GM23248 (cell line): ENCODE measurements at regions not wholly inside any gene's neighbourhood (a gene's known extent, or its start where the extent isn't known, plus 50 kb on each side); places are given as distances from the start of the nearest gene placed in this dataset.

Experiments used
- DNase-seq: peaks from one replicate; pipeline ENCODE4 v3.0.0-alpha.2; 2015
- H2AFZ ChIP-seq: fragments of 200-600 bp; sonication (generic); 2 replicates; pipeline ENCODE4 v1.6.1; 2016; ENCODE audit warnings: antibody characterized with exemption
- H3F3A ChIP-seq: fragments of 200-600 bp; sonication (generic); 2 replicates; pipeline ENCODE4 v1.6.1; 2016; ENCODE audit warnings: mild to moderate bottlenecking, antibody characterized with exemption, mixed run types; ENCODE audit not compliant: insufficient read depth
- H3K27ac ChIP-seq: fragments of 200-600 bp; sonication (generic); 2 replicates; pipeline ENCODE4 v1.5.1; 2016; ENCODE audit warnings: mild to moderate bottlenecking
- H3K27me3 ChIP-seq: fragments of 200-600 bp; sonication (generic); replicated peaks from 2 replicates; pipeline ENCODE4 v1.6.1; 2016; ENCODE audit warnings: mild to moderate bottlenecking; ENCODE audit not compliant: insufficient read depth
- H3K36me3 ChIP-seq: fragments of 200-600 bp; sonication (generic); 2 replicates; pipeline ENCODE4 v1.6.1; 2016; ENCODE audit warnings: low read depth, mild to moderate bottlenecking
- H3K4me1 ChIP-seq: fragments of 200-600 bp; sonication (generic); 2 replicates; pipeline ENCODE4 v1.6.1; 2016; ENCODE audit warnings: mild to moderate bottlenecking; ENCODE audit not compliant: insufficient read depth
- H3K4me2 ChIP-seq: fragments of 200-600 bp; sonication (generic); one replicate; pipeline ENCODE4 v1.6.1; 2016; ENCODE audit warnings: mild to moderate bottlenecking; ENCODE audit not compliant: unreplicated experiment
- H3K4me3 ChIP-seq: fragments of 200-600 bp; sonication (generic); 2 replicates; pipeline ENCODE4 v1.5.1; 2016; ENCODE audit warnings: mild to moderate bottlenecking
- H3K79me2 ChIP-seq: fragments of 200-600 bp; sonication (generic); 2 replicates; pipeline ENCODE4 v1.6.1; 2016; ENCODE audit warnings: mild to moderate bottlenecking; ENCODE audit not compliant: insufficient read depth
- H3K9ac ChIP-seq: fragments of 200-600 bp; sonication (generic); 2 replicates; pipeline ENCODE4 v1.6.1; 2016; ENCODE audit warnings: mild to moderate bottlenecking
- H3K9me2 ChIP-seq: fragments of 200-600 bp; sonication (generic); 2 replicates; pipeline ENCODE4 v1.6.1; 2016; ENCODE audit warnings: mixed run types, mild to moderate bottlenecking, moderate library complexity; ENCODE audit not compliant: insufficient read depth
- H3K9me3 ChIP-seq: fragments of 200-600 bp; sonication (generic); one replicate; pipeline ENCODE4 v1.6.1; 2017; ENCODE audit warnings: low read depth
- H4K20me1 ChIP-seq: fragments of 200-600 bp; sonication (generic); 2 replicates; pipeline ENCODE4 v1.6.0; 2016; ENCODE audit not compliant: insufficient read depth
- EZH2 ChIP-seq: fragments of 200-600 bp; sonication (generic); IDR thresholded peaks from 2 replicates; pipeline ENCODE4 v1.6.1; 2018; ENCODE audit warnings: antibody characterized with exemption, mild to moderate bottlenecking; ENCODE audit not compliant: insufficient read depth, poor library complexity, severe bottlenecking
- EZH2phosphoT487 ChIP-seq: fragments of 200-600 bp; sonication (generic); IDR thresholded peaks from 2 replicates; pipeline ENCODE4 v1.6.1; 2018; ENCODE audit warnings: antibody characterized with exemption, moderate library complexity, mild to moderate bottlenecking, low read depth; ENCODE audit not compliant: insufficient read depth
- WGBS, 2 experiments: methylation state at CpG; one replicate each; pipeline ENCODE4 v1.1.6; 2015 to 2017; ENCODE audit warnings: low lambda C conversion rate in 2 of 2, low coverage in 1 of 2; ENCODE audit errors: missing lambda C conversion rate in 2 of 2; 5-methylcytosine and 5-hydroxymethylcytosine counted together
- in situ Hi-C: fragments of 300-500 bp; cut with MboI; formaldehyde crosslinking; loops from 2 replicates; pipeline ENCODE4 v1.15.0; 2020

GRCh38 chr11:95345651-95346050 is 114.6 kb upstream of the SESN3 start:
- H3K9me2 ChIP-seq, result no peaks in the 10 kb centered on the region
- H2AFZ ChIP-seq, result no peak overlapping the region
- no peak overlapping the region for H3K4me3 ChIP-seq
- TF ChIP-seq EZH2 (no peak), EZH2phosphoT487 (no peak)
- H4K20me1 ChIP-seq, result no peaks in the 10 kb centered on the region
- H3K4me2 ChIP-seq, result no peak overlapping the region
- no peak overlapping the region for H3K27ac ChIP-seq
- H3K9me3 ChIP-seq, result no peaks in the 10 kb centered on the region
- H3K36me3 ChIP-seq, result no peaks in the 10 kb centered on the region
- H3K4me1 ChIP-seq, result no peaks in the 10 kb centered on the region
- H3K9ac ChIP-seq, result no peak overlapping the region
- in situ Hi-C loops, result loop anchor here (10.0 kb wide), 1 partner anchor 59 kb away; no protein-coding TSS in a partner anchor
- no peaks in the 10 kb centered on the region for H3F3A ChIP-seq
- no peaks in the 10 kb centered on the region for H3K79me2 ChIP-seq
- no peaks in the 10 kb centered on the region for H3K27me3 ChIP-seq
- DNase-seq, result no peak

DNA sequence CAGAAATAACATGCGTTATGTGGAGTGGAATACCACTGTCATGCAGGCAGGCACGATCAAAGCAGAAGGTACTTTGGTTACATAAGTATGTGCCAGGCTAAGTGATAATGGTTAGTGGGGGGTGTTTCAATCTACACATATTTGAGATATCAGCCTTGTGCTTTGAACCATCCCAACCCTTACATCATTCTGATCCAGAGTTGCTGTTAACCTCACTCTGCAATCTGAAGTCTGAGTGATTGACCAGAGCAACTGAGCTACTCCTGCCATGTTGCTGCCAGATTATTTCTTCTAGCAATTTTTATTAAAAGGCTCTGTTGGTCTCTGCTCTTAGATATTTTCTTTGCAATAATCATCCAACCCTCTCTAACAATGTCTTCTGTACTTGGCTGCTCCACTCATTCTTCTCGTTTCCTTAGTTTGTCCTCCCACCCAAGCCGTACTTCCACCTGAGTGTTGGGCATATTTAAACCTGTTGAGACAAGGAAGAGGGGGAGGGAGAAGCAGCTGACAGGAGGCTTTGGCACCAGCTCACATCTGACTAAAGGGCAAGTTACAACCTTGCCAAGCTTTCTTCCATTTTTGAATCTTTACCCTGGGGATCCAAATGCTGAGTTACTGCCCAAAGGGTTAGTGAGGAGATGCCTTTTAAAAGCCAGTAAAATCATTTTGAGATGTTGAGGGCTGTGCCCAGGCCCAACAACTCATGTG is 114.1 kb upstream of the SESN3 start:
- no peak for DNase-seq
- no peaks in the 10 kb centered on the region for H3K9me3 ChIP-seq
- H3K79me2 ChIP-seq, result no peaks in the 10 kb centered on the region
- 78 to 81% methylated on average over 4 of the region's 4 CpGs for WGBS, 2 experiments
- no peak overlapping the region for H3K9ac ChIP-seq
- H3K36me3 ChIP-seq, result no peaks in the 10 kb centered on the region
- H2AFZ ChIP-seq, result no peak overlapping the region
- no peaks in the 10 kb centered on the region for H4K20me1 ChIP-seq
- no peak for TF ChIP-seq EZH2phosphoT487
- H3K27me3 ChIP-seq, result no peaks in the 10 kb centered on the region
- in situ Hi-C loops, result loop anchor here (10.0 kb wide), 1 partner anchor 60 kb away; no protein-coding TSS in a partner anchor
- H3K4me2 ChIP-seq, result no peak overlapping the region
- H3K4me3 ChIP-seq, result no peak overlapping the region
- no peaks in the 10 kb centered on the region for H3F3A ChIP-seq
- no peaks in the 10 kb centered on the region for H3K9me2 ChIP-seq
- H3K4me1 ChIP-seq, result no peaks in the 10 kb centered on the region
- no peak overlapping the region for H3K27ac ChIP-seq

DNA sequence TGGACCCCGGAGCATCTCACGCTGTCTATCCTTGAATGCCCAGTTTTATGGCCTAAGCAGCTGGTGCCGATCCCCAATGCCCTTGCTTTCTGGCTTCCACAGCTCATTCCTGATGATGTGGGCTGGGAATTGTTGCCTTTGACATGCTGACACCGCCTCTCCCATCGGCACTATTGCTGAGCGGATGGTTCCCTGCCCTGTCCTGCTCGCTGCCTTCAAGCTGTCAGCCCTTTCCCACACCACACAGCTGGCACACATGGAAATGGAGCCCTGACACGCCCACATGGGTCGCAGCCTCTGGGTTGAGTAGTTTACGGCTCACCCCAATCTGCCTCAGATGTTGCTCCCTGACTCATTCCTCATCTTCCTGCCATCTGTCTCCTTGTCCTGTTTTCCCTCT is 110.2 kb upstream of the SESN3 start:
- no peak overlapping the region for H2AFZ ChIP-seq
- peaks cover 15% of the 10 kb centered on the region; the same call in 1 of the 2 replicates for H3F3A ChIP-seq
- H3K4me2 ChIP-seq, result no peak overlapping the region
- WGBS, 2 experiments, result 69 to 77% methylated on average over 10 of the region's 10 CpGs
- H3K27ac ChIP-seq, result no peak overlapping the region
- TF ChIP-seq EZH2, result no peak
- TF ChIP-seq EZH2phosphoT487, result no peak
- H3K9ac ChIP-seq, result no peak overlapping the region
- no peaks in the 10 kb centered on the region for H4K20me1 ChIP-seq
- no peaks in the 10 kb centered on the region for H3K9me3 ChIP-seq
- no peak for DNase-seq
- H3K27me3 ChIP-seq, result no peaks in the 10 kb centered on the region
- H3K36me3 ChIP-seq, result no peaks in the 10 kb centered on the region
- in situ Hi-C loops, result loop anchor here (10.0 kb wide), 1 partner anchor 64 kb away; no protein-coding TSS in a partner anchor
- H3K4me3 ChIP-seq, result no peak overlapping the region
- H3K79me2 ChIP-seq, result no peaks in the 10 kb centered on the region
- H3K4me1 ChIP-seq, result peaks cover 26% of the 10 kb centered on the region
- H3K9me2 ChIP-seq, result no peaks in the 10 kb centered on the region

DNA sequence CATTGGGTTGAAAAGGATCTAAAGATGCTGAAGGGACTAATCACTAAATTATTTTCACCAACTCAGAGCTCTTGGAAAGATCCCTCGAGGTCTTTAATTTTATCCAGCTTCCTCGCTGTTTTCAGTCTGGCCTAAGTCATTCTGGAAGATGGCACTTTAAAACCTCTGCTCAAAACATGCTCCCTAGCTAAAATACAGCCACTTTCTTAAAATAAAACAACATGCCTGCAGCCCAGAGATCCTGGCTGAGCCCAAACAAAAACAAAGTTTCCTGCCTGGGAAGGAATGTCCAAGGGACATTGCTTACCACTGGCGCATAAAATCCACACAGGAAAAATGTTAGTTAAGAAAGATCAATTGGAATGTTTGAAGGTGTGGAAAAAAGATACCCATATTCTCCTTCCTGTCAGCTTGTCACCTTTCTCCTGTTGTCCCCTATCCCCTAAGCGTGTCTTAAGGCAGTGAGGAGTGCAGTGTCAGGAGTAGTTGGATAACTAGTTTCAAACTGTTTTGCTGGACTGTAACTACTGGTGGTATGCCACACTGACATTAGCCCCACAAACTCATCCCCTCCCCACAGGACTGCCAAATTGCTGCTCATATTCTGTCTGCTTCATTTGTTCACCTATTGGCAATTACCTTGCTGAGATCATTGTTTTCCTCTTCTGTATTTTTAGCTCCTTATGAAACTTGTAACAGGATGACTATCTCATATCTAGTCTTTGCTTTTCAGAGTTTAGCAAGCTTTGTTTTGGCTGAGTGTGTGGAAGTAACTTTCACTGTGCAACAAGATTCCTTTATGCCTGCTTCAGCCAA is 108.3 kb upstream of the SESN3 start:
- H2AFZ ChIP-seq, result peak overlapping the region; percentile 21; the same call in 1 of the 2 replicates
- no peaks in the 10 kb centered on the region for H3K27me3 ChIP-seq
- peaks cover 15% of the 10 kb centered on the region; the same call in 1 of the 2 replicates for H3F3A ChIP-seq
- WGBS, 2 experiments, result 35 to 40% methylated on average over 4 of the region's 4 CpGs
- no peak overlapping the region for H3K9ac ChIP-seq
- no peak overlapping the region for H3K4me3 ChIP-seq
- no peaks in the 10 kb centered on the region for H3K36me3 ChIP-seq
- TF ChIP-seq EZH2 (no peak), EZH2phosphoT487 (no peak)
- H4K20me1 ChIP-seq, result no peaks in the 10 kb centered on the region
- peak; percentile 44 for DNase-seq
- H3K27ac ChIP-seq, result peak overlapping the region; percentile 5
- no peaks in the 10 kb centered on the region for H3K9me3 ChIP-seq
- peak overlapping the region; percentile 17 for H3K4me2 ChIP-seq
- H3K4me1 ChIP-seq, result peaks cover 26% of the 10 kb centered on the region
- no peaks in the 10 kb centered on the region for H3K9me2 ChIP-seq
- in situ Hi-C loops, result no loop called here
- no peaks in the 10 kb centered on the region for H3K79me2 ChIP-seq
